Posterior vena cava (tissue), 2 donors: ENCODE measurements at regions not wholly inside any gene's neighbourhood (a gene's known extent, or its start where the extent isn't known, plus 50 kb on each side); places are given as distances from the start of the nearest gene placed in this dataset.

Experiments used
- DNase-seq: peaks from one replicate; pipeline ENCODE4 v3.0.0-alpha.2; 2020; ENCODE audit warnings: low spot score
- intact Hi-C, 2 donors: fragments of 100-400 bp; cut with DNase I; formaldehyde crosslinking; loops; one replicate each; pipeline versions ENCODE4 v1.14.1 to v1.14.2; 2022 to 2023
- donor health status: DM: yes; HTN: yes; CAD: no.
- donor health status: DM: yes; HTN: yes; CAD: no.

GRCh38 chr5:68378204-68378820, 162.8 kb downstream of the PIK3R1 start:
- DNase-seq, result no peak
- intact Hi-C loops, result no loop called here

GRCh38 chr5:68379275-68380036, 163.9 kb downstream of the PIK3R1 start:
- intact Hi-C loops, result loop anchor here in 1 of 2 donors (1.0 kb wide), 1 partner anchor 21 kb away; no protein-coding TSS in a partner anchor
- no peak for DNase-seq

- intact Hi-C loops, result no loop called here
- DNase-seq, result no peak
Observed at GRCh38 chr5:68380078-68380477, 164.5 kb downstream of the PIK3R1 start.

GRCh38 chr5:68381060-68381459, 165.5 kb downstream of the PIK3R1 start:
- intact Hi-C loops, result no loop called here
- no peak for DNase-seq

- DNase-seq, result no peak
- intact Hi-C loops, result no loop called here
Observed at GRCh38 chr5:68381909-68382308, 166.4 kb downstream of the PIK3R1 start.

GRCh38 chr5:68382640-68383039, 167.1 kb downstream of the PIK3R1 start:
- intact Hi-C loops, result no loop called here
- DNase-seq, result no peak

- no peak for DNase-seq
- intact Hi-C loops, result no loop called here
Observed at GRCh38 chr5:68383888-68384310, 168.3 kb downstream of the PIK3R1 start.

- intact Hi-C loops, result no loop called here
- DNase-seq, result no peak
Observed at GRCh38 chr5:68384936-68385594, 169.5 kb downstream of the PIK3R1 start.

GRCh38 chr5:68385936-68386335, 170.4 kb downstream of the PIK3R1 start:
- intact Hi-C loops, result no loop called here
- no peak for DNase-seq

GRCh38 chr5:68387074-68387796, 171.7 kb downstream of the PIK3R1 start:
- intact Hi-C loops, result no loop called here
- no peak for DNase-seq

- intact Hi-C loops, result no loop called here
Observed at GRCh38 chr5:68389618-68390017, 174.1 kb downstream of the PIK3R1 start.

GRCh38 chr5:68392617-68393016, 177.1 kb downstream of the PIK3R1 start:
- intact Hi-C loops, result no loop called here
- no peak for DNase-seq

More at GRCh38 chr5:68389618-68390017, 174.1 kb downstream of the PIK3R1 start:
- DNase-seq, result no peak

GRCh38 chr5:68395302-68395701, 179.7 kb downstream of the PIK3R1 start:
- no peak for DNase-seq
- intact Hi-C loops, result no loop called here

GRCh38 chr5:68395926-68396511, 180.5 kb downstream of the PIK3R1 start:
- no peak for DNase-seq
- intact Hi-C loops, result no loop called here

- no peak for DNase-seq
- intact Hi-C loops, result no loop called here
Observed at GRCh38 chr5:68396722-68397121, 181.2 kb downstream of the PIK3R1 start.

- DNase-seq, result no peak
- intact Hi-C loops, result no loop called here
Observed at GRCh38 chr5:68398146-68398812, 182.7 kb downstream of the PIK3R1 start.

GRCh38 chr5:68403301-68403700, 187.7 kb downstream of the PIK3R1 start:
- intact Hi-C loops, result no loop called here
- no peak for DNase-seq

- intact Hi-C loops, result no loop called here
- DNase-seq, result no peak
Observed at GRCh38 chr5:68404246-68404645, 188.7 kb downstream of the PIK3R1 start.
